Small intestine (tissue), 7 donors: ENCODE measurements at regions not wholly inside any gene's neighbourhood (a gene's known extent, or its start where the extent isn't known, plus 50 kb on each side); places are given as distances from the start of the nearest gene placed in this dataset.
"Not testable (repeated sequence)": the region's sequence is repeated elsewhere in the genome, so short reads cannot be mapped to it uniquely, and the experiment has no call there.

Experiments used
- DNase-seq, 2 donors: peaks; one replicate each; pipeline versions ENCODE4 v3.0.0 to v3.0.0-alpha.2; 2013
- FAIRE-seq: peaks from 2 replicates; lab custom pipeline; 2012; peaks lifted over from hg19 to GRCh38; lab: Jason Lieb, UNC
- H3K27ac ChIP-seq, 3 donors: one replicate each; pipeline ENCODE4 v1.5.1; 2013; ENCODE audit warnings: low read length in 2 of 3, mild to moderate bottlenecking in 2 of 3, control low read depth in 1 of 3, inconsistent platforms in 1 of 3, low read depth in 1 of 3, moderate library complexity in 1 of 3
- H3K27me3 ChIP-seq, 3 donors: one replicate each; pipeline ENCODE4 v1.6.1; 2013; ENCODE audit warnings: low read length in 3 of 3, inconsistent platforms in 1 of 3; ENCODE audit not compliant: control insufficient read depth in 3 of 3, insufficient read depth in 3 of 3
- H3K36me3 ChIP-seq, 3 donors: one replicate each; pipeline ENCODE4 v1.6.1; 2013; ENCODE audit warnings: low read length in 3 of 3, inconsistent platforms in 1 of 3, low read depth in 1 of 3, mild to moderate bottlenecking in 1 of 3, moderate library complexity in 1 of 3; ENCODE audit not compliant: control insufficient read depth in 3 of 3, insufficient read depth in 2 of 3
- H3K4me1 ChIP-seq, 3 donors: one replicate each; pipeline ENCODE4 v1.6.1; 2013; ENCODE audit warnings: low read length in 2 of 3, inconsistent platforms in 1 of 3, low read depth in 1 of 3, mild to moderate bottlenecking in 1 of 3, moderate library complexity in 1 of 3; ENCODE audit not compliant: control insufficient read depth in 3 of 3, insufficient read depth in 2 of 3
- H3K4me3 ChIP-seq, 3 donors: one replicate each; pipeline ENCODE4 v1.5.1; 2013; ENCODE audit warnings: low read length in 3 of 3, control low read depth in 1 of 3, inconsistent platforms in 1 of 3, low read depth in 1 of 3, mild to moderate bottlenecking in 1 of 3, moderate library complexity in 1 of 3
- H3K9me3 ChIP-seq, 2 donors: one replicate each; pipeline ENCODE4 v1.6.1; 2013; ENCODE audit warnings: low read depth in 1 of 2, low read length in 1 of 2; ENCODE audit not compliant: control insufficient read depth in 2 of 2, insufficient read depth in 1 of 2
- WGBS, 3 donors: extraction: QIAGEN DNeasy Blood & Tissue Kit; methylation state at CpG; one replicate each; pipeline ENCODE4 v1.1.7; 2013; 5-methylcytosine and 5-hydroxymethylcytosine counted together
- donor health status: healthy with polysubstance abuse.
- donor health status: control.
- donor health status: control.
- donor health status: Bipolar disorder and iron deficiency.
- donor health status: healthy.

DNA sequence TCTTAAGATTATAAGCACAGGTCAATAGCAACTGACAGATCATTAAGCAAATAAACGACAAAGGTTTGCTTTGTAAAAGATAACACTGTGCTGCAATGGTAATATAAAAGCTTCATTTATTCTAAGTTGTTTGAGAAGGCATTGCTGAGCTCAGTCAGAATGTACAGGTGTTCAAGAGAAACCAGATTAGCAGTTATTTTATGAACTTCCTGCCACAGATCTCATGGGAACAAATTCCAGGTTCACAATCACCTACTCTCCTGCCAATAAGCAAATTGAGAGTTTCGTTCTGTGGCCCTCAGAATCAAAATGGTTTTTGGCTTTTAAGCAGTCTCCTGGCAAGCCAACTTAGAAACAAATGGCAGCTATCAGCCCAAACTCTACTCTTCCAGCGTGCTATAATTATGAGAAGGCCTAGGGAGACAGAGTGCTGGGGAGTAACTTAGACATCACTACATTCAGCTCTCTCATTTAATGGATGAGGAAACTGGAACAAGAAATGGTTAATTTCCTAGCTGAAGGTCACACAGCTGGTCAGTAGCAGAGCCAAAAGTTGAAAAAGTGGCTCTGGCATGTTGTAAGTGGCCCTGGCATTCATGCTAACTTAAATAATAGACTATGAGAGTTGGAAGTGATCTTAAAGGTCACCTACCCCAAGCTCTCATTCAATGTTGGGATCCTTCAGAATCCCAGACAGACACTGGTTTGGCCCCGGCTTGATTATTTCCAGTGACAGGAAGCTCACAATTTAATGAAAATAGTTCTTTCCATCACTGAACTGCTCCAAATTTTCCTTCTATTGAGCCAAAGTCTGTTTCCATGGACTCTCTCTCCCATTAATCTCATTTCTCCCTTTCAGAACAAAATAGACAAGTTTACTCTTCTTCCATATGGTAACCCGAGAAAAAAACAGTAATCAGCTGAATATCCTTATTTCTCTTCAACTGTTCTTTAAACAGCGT is 82.6 kb upstream of the EDEM3 start:
- Histone ChIP-seq H3K27ac (peak overlapping the region in 2 of 3 donors; percentile 37 to 80), H3K27me3 (no peaks in the 10 kb centered on the region), H3K4me1 (peaks cover 0 to 17% (median 12%) of the 10 kb centered on the region in 3 donors), H3K36me3 (no peaks in the 10 kb centered on the region), H3K9me3 (no peaks in the 10 kb centered on the region), H3K4me3 (no peak overlapping the region)
- DNase-seq (peak; percentile 66 to 70), FAIRE-seq (no peak)
- WGBS, 3 donors = 44 to 53% (median 45%) methylated on average over 6 of the region's 6 CpGs

DNA sequence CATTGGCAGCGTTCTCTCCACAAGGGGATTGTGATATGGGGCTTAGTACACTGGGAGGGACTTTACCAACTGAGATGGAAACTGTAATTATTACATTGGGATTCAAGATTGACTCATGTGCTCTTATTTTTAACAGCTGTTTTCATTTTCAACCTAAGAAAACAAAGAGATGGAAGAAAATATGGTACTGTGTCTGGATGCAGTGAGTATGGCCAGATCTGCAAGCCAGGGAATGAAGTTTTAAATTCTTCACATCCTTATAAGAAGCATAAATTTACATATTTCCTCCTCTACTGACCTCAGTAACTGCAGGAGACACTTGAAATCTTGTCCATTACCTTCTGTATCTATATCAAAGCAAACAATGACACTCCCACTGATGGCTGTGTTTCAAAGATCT is 81.5 kb upstream of the EDEM3 start:
- Histone ChIP-seq H3K27ac (peak overlapping the region in 1 of 3 donors; percentile 80), H3K9me3 (no peaks in the 10 kb centered on the region), H3K27me3 (no peaks in the 10 kb centered on the region), H3K4me3 (no peak overlapping the region), H3K4me1 (peaks cover 0 to 17% (median 12%) of the 10 kb centered on the region in 3 donors), H3K36me3 (no peaks in the 10 kb centered on the region)
- FAIRE-seq = no peak
- DNase-seq = no peak
- WGBS, 3 donors = 50 to 73% (median 65%) methylated on average over 1 of the region's 1 CpG

DNA sequence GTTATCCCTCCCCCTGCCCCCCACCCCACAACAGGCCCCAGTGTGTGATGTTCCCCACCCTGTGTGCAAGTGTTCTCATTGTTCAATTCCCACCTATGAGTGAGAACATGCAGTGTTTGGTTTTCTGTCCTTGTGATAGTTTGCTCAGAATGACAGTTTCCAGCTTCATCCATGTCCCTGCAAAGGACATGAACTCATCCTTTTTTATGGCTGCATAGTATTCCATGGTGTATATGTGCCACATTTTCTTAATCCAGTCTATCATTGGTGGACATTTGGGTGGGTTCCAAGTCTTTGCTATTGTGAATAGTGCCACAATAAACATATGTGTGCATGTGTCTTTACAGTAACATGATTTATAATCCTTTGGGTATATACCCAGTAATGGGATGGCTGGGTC is 79.3 kb upstream of the EDEM3 start:
- not testable (repeated sequence) for H3K4me3 ChIP-seq, DNase-seq, H3K36me3 ChIP-seq, H3K27ac ChIP-seq, H3K9me3 ChIP-seq, FAIRE-seq, H3K27me3 ChIP-seq
- H3K4me1 ChIP-seq = peaks cover 0 to 17% (median 12%) of the 10 kb centered on the region in 3 donors

DNA sequence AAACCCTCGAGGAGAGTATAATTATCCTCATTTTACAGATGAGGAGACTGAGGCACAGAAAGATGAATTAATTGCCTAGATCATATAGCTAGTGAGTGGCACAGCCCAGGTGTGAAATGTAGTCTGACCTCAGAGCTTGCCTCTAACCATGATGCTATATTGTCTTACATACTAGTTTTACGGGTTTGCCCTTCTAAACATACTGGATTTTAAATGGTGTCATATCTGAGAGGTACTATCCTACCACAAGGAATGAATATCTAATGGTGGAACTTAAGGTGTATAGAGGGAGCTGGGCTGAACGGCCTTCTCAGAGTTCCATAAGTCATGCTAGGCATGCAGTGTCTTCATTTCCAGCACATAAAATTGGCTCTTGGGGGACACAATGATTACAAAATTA is 77.9 kb upstream of the EDEM3 start:
- WGBS, 3 donors = 95 to 98% (median 96%) methylated on average over 3 of the region's 3 CpGs
- H3K4me3 ChIP-seq = no peak overlapping the region
- no peaks in the 10 kb centered on the region for H3K36me3 ChIP-seq
- no peak overlapping the region for H3K27ac ChIP-seq
- H3K9me3 ChIP-seq = no peaks in the 10 kb centered on the region
- no peaks in the 10 kb centered on the region for H3K27me3 ChIP-seq
- FAIRE-seq (no peak), DNase-seq (no peak)
- H3K4me1 ChIP-seq = peaks cover 0 to 12% (median 11%) of the 10 kb centered on the region in 3 donors

DNA sequence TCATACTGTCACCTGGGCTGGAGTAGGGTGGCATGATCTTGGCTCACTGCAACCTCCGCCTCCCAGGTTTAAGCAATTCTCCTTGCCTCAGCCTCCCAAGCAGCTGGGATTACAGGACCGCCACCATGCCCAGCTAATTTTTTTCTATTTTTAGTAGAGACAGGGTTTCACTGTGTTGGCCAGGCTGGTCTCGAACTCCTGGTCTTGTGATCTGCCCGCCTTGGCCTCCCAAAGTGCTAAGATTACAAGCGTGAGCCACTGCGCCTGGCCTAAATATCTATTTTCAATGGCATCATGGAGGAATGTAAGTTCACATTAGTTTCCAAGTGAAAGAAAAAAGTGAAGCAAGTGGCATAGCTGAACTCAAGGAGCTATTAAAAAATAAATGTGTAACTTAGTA is 74.8 kb upstream of the EDEM3 start:
- FAIRE-seq = not testable (repeated sequence)
- 95 to 98% (median 97%) methylated on average over 6 of the region's 6 CpGs for WGBS, 3 donors

DNA sequence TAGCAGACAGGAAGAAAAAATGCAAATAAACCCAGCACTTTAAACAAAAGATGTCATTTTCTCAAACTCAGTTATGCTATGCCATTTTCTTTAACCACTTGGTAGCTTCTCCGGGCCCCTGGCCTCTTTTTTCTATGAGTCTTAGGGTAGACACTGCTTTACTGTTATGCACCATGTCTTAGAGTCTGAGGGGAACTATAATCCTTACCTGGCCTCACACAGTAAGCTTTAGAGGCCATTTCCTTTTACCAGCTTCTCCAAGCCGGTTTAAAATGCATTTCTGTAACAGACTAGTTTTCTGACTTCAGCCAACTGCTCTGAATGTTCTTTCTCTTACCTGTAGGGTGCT is 73.7 kb upstream of the EDEM3 start:
- FAIRE-seq (no peak), DNase-seq (no peak)
- H3K9me3 ChIP-seq = no peaks in the 10 kb centered on the region
- H3K27me3 ChIP-seq = no peaks in the 10 kb centered on the region
- H3K36me3 ChIP-seq = no peaks in the 10 kb centered on the region
- H3K4me3 ChIP-seq = no peak overlapping the region
- WGBS, 3 donors = 84 to 98% (median 97%) methylated on average over 2 of the region's 2 CpGs
- no peak overlapping the region for H3K27ac ChIP-seq
- peaks cover 0 to 3% (median 0%) of the 10 kb centered on the region in 3 donors for H3K4me1 ChIP-seq

More for the DNA sequence above, 74.8 kb upstream of the EDEM3 start:
- not testable (repeated sequence) for H3K27ac ChIP-seq, H3K36me3 ChIP-seq, H3K4me3 ChIP-seq, DNase-seq, H3K9me3 ChIP-seq, H3K4me1 ChIP-seq, H3K27me3 ChIP-seq

DNA sequence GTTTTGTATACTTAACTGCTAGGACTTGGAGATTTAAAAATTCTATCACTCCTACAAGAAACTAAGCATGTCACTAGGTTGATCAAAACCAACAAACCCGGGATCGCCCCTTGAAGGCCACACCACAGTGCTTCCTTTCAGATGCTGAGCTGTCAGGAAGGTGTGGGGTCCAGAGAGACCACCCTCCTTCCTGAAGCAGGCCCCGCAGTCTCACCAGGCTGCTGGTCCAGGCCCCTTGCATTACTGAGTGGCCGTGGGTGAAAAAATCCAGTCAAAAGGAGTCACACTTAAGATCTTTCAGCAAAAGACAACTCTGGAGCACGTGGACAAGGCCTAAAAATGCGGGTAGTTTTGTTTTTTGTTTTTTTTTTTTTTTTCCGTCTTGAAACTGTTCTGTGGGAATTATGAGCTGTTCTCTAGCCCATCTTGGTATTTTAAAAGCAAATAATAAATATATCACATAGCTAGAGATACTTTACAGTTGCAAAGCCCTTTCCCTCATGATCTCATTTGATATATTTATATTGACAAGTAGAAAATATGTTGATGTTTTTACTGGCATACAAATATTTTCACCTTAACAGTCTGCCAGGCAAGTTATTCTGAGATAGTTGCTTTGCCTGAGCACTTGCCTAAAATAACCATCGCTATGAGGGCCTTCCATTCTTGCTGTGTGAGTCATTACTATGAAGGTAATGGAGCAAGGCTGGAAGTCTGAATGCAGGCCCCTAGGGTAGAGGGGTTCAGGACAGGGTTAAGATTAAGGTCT is 73.1 kb upstream of the EDEM3 start:
- no peak overlapping the region for H3K4me3 ChIP-seq
- no peak for FAIRE-seq
- H3K27ac ChIP-seq = peak overlapping the region in 1 of 3 donors; percentile 9
- DNase-seq = no peak
- H3K36me3 ChIP-seq = no peaks in the 10 kb centered on the region
- no peaks in the 10 kb centered on the region for H3K27me3 ChIP-seq
- WGBS, 3 donors = 87 to 91% (median 88%) methylated on average over 8 of the region's 8 CpGs
- H3K4me1 ChIP-seq = peaks cover 0 to 3% (median 0%) of the 10 kb centered on the region in 3 donors
- no peaks in the 10 kb centered on the region for H3K9me3 ChIP-seq

DNA sequence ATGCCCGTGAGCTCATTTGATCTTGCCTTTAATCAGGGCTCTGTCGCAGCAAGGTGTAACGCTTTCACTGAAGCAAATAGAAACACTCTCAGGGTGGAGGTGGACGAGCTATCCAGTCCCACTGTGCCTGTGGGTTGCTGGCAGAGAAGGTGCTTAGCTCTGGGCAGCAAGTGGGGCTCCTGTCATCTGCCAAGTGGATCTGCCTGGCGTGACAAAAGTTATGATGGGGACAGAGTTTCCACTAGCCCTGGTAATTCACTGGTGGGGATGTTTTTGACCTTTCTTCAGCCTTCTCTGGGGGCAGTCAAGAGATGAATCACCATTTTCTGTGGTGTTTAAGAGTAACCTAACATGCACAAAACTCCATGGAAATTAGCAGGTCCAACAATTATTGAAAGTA is 71.3 kb upstream of the EDEM3 start:
- Histone ChIP-seq H3K27me3 (no peaks in the 10 kb centered on the region), H3K36me3 (no peaks in the 10 kb centered on the region), H3K4me1 (peaks cover 0 to 3% (median 0%) of the 10 kb centered on the region in 3 donors), H3K27ac (no peak overlapping the region), H3K4me3 (no peak overlapping the region), H3K9me3 (no peaks in the 10 kb centered on the region)
- no peak for FAIRE-seq
- no peak for DNase-seq
- WGBS, 3 donors = 88 to 93% (median 92%) methylated on average over 5 of the region's 5 CpGs
